Activated CD8-positive, alpha-beta T cell treated with anti-CD3 and anti-CD28 coated beads for 36 hours (primary cell): ENCODE measurements at regions not wholly inside any gene's neighbourhood (a gene's known extent, or its start where the extent isn't known, plus 50 kb on each side); places are given as distances from the start of the nearest gene placed in this dataset.
A peak's percentile ranks its signal among the peaks of the same experiment; 100 is the strongest.

Experiments
- ATAC-seq: fragments of 200-7000 bp; cut with Tn5 transposase; one replicate; pipeline ENCODE4 v1.10.0; 2021; ENCODE audit warnings: mild to moderate bottlenecking, moderate library complexity
- CTCF ChIA-PET: fragments of 350-600 bp; sonication (Branson Sonifier 250); formaldehyde crosslinking; loops from one replicate; lab custom pipeline; 2021; ENCODE audit warnings: antibody characterized with exemption; lab: Charles Lee
- POLR2A ChIA-PET: fragments of 350-600 bp; sonication (Branson Sonifier 250); formaldehyde crosslinking; loops from one replicate; lab custom pipeline; 2021; ENCODE audit warnings: antibody characterized with exemption; lab: Charles Lee
- DNase-seq: peaks from one replicate; pipeline ENCODE4 v3.0.0-alpha.2; 2020
- H3K27ac Mint-ChIP-seq: one replicate; pipeline ENCODE4 v1.8.0; 2021; ENCODE audit warnings: mild to moderate bottlenecking, mixed read lengths
- H3K27me3 Mint-ChIP-seq: one replicate; pipeline ENCODE4 v1.8.0; 2021; ENCODE audit warnings: mixed read lengths
- H3K36me3 Mint-ChIP-seq: one replicate; pipeline ENCODE4 v1.8.0; 2021; ENCODE audit warnings: low read depth, mixed read lengths
- H3K4me1 Mint-ChIP-seq: one replicate; pipeline ENCODE4 v1.8.0; 2021; ENCODE audit warnings: low read depth, mixed read lengths
- H3K4me3 Mint-ChIP-seq: one replicate; pipeline ENCODE4 v1.8.0; 2021; ENCODE audit warnings: mild to moderate bottlenecking, moderate library complexity, mixed read lengths
- H3K9me3 Mint-ChIP-seq: one replicate; pipeline ENCODE4 v1.8.0; 2021; ENCODE audit warnings: mixed read lengths
- intact Hi-C: fragments of 100-400 bp; cut with micrococcal nuclease; formaldehyde crosslinking; loops from one replicate; pipeline ENCODE4 v1.10.0; 2022
- TF ChIP-seq, protein P1 (sequence below): fragments of 200-600 bp; IDR thresholded peaks from one replicate; pipeline ENCODE4 v1.8.0; 2022; ENCODE audit warnings: antibody characterized with exemption, mild to moderate bottlenecking

GRCh38 chr1:163512349-163512989 is 190.7 kb downstream of the NUF2 start:
- intact Hi-C loops, result no loop called here
- ATAC-seq, result no peak
- Mint-ChIP-seq H3K27ac (no peak overlapping the region), H3K36me3 (no peaks in the 10 kb centered on the region), H3K4me3 (no peak overlapping the region), H3K9me3 (peaks cover 5% of the 10 kb centered on the region), H3K4me1 (no peaks in the 10 kb centered on the region), H3K27me3 (no peaks in the 10 kb centered on the region)
- no peak for DNase-seq
- POLR2A ChIA-PET, result no interaction called here
- CTCF ChIA-PET, result no interaction called here
- TF ChIP-seq, protein P1, sequence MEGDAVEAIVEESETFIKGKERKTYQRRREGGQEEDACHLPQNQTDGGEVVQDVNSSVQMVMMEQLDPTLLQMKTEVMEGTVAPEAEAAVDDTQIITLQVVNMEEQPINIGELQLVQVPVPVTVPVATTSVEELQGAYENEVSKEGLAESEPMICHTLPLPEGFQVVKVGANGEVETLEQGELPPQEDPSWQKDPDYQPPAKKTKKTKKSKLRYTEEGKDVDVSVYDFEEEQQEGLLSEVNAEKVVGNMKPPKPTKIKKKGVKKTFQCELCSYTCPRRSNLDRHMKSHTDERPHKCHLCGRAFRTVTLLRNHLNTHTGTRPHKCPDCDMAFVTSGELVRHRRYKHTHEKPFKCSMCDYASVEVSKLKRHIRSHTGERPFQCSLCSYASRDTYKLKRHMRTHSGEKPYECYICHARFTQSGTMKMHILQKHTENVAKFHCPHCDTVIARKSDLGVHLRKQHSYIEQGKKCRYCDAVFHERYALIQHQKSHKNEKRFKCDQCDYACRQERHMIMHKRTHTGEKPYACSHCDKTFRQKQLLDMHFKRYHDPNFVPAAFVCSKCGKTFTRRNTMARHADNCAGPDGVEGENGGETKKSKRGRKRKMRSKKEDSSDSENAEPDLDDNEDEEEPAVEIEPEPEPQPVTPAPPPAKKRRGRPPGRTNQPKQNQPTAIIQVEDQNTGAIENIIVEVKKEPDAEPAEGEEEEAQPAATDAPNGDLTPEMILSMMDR, result no peak

DNA sequence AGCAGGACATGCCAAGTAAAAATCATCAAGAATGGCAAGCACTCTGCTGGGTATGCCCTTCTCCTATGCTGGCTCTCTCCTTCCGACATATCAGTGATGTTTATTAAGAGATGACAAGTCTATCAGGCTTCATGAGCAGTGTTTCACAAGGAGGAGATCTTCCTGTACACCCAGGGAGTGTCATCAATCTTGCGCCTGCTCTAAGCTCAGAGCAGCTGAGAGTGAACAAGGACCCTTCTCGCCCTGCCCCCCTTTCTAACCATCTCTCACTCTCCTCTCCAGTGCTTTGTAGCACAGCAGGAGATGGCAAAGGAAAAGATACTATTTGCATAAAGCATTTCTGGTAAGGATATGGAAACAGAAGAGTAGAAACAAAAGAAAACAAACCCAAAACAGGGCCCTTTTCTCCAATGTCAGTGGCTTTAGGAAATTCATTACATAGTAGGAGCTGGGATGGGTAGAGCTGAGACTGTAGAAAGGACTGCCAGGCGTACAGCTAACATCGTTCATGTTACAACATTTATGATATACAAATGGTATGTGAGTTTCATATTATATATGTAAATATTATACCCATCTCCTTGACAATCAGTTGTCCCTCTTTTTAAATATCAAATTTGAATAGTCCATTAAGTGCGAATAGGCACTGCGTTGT is 201.7 kb downstream of the NUF2 start:
- H3K36me3 Mint-ChIP-seq, result no peaks in the 10 kb centered on the region
- H3K4me1 Mint-ChIP-seq, result no peaks in the 10 kb centered on the region
- DNase-seq (no peak), ATAC-seq (no peak)
- TF ChIP-seq, protein P1, result no peak
- H3K27ac Mint-ChIP-seq, result no peak overlapping the region
- POLR2A ChIA-PET, result no interaction called here
- intact Hi-C loops, result no loop called here
- no peak overlapping the region for H3K4me3 Mint-ChIP-seq
- peaks cover 2% of the 10 kb centered on the region for H3K27me3 Mint-ChIP-seq
- H3K9me3 Mint-ChIP-seq, result peaks cover 3% of the 10 kb centered on the region
- CTCF ChIA-PET, result no interaction called here

DNA sequence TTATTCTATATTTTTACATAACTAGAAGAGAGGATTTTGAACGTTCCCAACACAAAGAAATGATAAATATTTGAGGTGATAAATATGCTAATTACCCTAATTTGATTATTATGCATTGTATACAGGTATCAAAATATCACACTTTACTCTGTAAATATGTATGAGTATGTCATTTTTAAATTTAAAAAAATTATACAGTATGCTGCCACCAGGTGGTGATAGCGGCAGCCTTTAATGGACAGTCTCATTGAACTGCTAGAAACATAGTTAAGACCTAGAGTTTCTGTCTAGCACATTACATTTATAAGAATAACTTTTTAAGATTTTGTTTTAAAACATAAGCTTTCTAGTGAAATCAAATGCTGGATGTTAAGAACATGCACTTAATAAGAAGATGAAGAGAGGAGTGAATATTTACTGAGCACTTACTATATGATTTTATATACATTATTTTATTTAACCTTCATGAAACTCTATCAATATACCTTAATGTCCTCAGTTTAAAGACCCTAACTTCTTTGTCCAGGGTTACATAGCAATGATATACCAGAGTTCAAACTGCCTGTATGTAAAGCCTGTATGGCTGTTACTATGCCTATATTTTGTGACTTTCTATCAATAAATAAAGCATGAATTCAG is 207.1 kb downstream of the NUF2 start:
- H3K27ac Mint-ChIP-seq, result no peak overlapping the region
- H3K9me3 Mint-ChIP-seq, result no peaks in the 10 kb centered on the region
- ATAC-seq (no peak), DNase-seq (peak; percentile 42)
- TF ChIP-seq, protein P1, result peak; percentile 67
- no peaks in the 10 kb centered on the region for H3K4me1 Mint-ChIP-seq
- ChIA-PET CTCF (no interaction called here), POLR2A (no interaction called here)
- intact Hi-C loops, result no loop called here
- peaks cover 2% of the 10 kb centered on the region for H3K27me3 Mint-ChIP-seq
- no peaks in the 10 kb centered on the region for H3K36me3 Mint-ChIP-seq
- H3K4me3 Mint-ChIP-seq, result no peak overlapping the region

- H3K36me3 Mint-ChIP-seq, result no peaks in the 10 kb centered on the region
- ATAC-seq (no peak), DNase-seq (no peak)
- H3K27ac Mint-ChIP-seq, result no peak overlapping the region
- CTCF ChIA-PET, result no interaction called here
- TF ChIP-seq, protein P1, result no peak
- H3K27me3 Mint-ChIP-seq, result no peaks in the 10 kb centered on the region
- POLR2A ChIA-PET, result no interaction called here
- H3K9me3 Mint-ChIP-seq, result no peaks in the 10 kb centered on the region
- intact Hi-C loops, result no loop called here
- H3K4me3 Mint-ChIP-seq, result no peak overlapping the region
- H3K4me1 Mint-ChIP-seq, result no peaks in the 10 kb centered on the region
These were observed 209.6 kb downstream of the NUF2 start for GRCh38 chr1:163531345-163531744.

- Mint-ChIP-seq H3K4me1 (no peaks in the 10 kb centered on the region), H3K27ac (no peak overlapping the region), H3K4me3 (no peak overlapping the region), H3K9me3 (no peaks in the 10 kb centered on the region), H3K36me3 (no peaks in the 10 kb centered on the region), H3K27me3 (no peaks in the 10 kb centered on the region)
- TF ChIP-seq, protein P1, result no peak
- intact Hi-C loops, result no loop called here
- no peak for ATAC-seq
- POLR2A ChIA-PET, result no interaction called here
- CTCF ChIA-PET, result no interaction called here
- DNase-seq, result no peak
These were observed 213.6 kb downstream of the NUF2 start for GRCh38 chr1:163535401-163535800.
